ENCODE measurements at regions not wholly inside any gene's neighbourhood (a gene's known extent, or its start where the extent isn't known, plus 50 kb on each side); places are given as distances from the start of the nearest gene placed in this dataset.

- no peak for DNase-seq
Observed at GRCh38 chr7:41826641-41827040, 123.8 kb upstream of the INHBA start.

- DNase-seq: no peak
Observed at GRCh38 chr7:41825927-41826480, 123.1 kb upstream of the INHBA start.

- DNase-seq: no peak
Observed at GRCh38 chr7:41824284-41824683, 121.4 kb upstream of the INHBA start.

GRCh38 chr7:41822259-41822817 is 119.4 kb upstream of the INHBA start:
- DNase-seq: no peak

GRCh38 chr7:41821521-41822213 is 118.8 kb upstream of the INHBA start:
- DNase-seq: no peak

- DNase-seq: no peak
Observed at GRCh38 chr7:41820111-41820671, 117.3 kb upstream of the INHBA start.

GRCh38 chr7:41819645-41820044 is 116.8 kb upstream of the INHBA start:
- no peak for DNase-seq

- DNase-seq: no peak
Observed at GRCh38 chr7:41818765-41819398, 116.0 kb upstream of the INHBA start.

GRCh38 chr7:41817386-41817785 is 114.5 kb upstream of the INHBA start:
- peak; percentile 21 for DNase-seq

GRCh38 chr7:41816111-41816510 is 113.2 kb upstream of the INHBA start:
- DNase-seq: peak; percentile 18

GRCh38 chr7:41814888-41815287 is 112.0 kb upstream of the INHBA start:
- DNase-seq: no peak

GRCh38 chr7:41813286-41813685 is 110.4 kb upstream of the INHBA start:
- DNase-seq: no peak

GRCh38 chr7:41811941-41812340 is 109.1 kb upstream of the INHBA start:
- DNase-seq: no peak

GRCh38 chr7:41809940-41810576 is 107.2 kb upstream of the INHBA start:
- DNase-seq: no peak

- DNase-seq: no peak
Observed at GRCh38 chr7:41809529-41809939, 106.6 kb upstream of the INHBA start.

- no peak for DNase-seq
Observed at GRCh38 chr7:41809116-41809515, 106.2 kb upstream of the INHBA start.

GRCh38 chr7:41808541-41808940 is 105.7 kb upstream of the INHBA start:
- no peak for DNase-seq

- DNase-seq: no peak
Observed at GRCh38 chr7:41803569-41803968, 100.7 kb upstream of the INHBA start.

- DNase-seq: no peak
Observed at GRCh38 chr7:41796331-41796730, 93.4 kb upstream of the INHBA start.

GRCh38 chr7:41795276-41795833 is 92.5 kb upstream of the INHBA start:
- no peak for DNase-seq

GRCh38 chr7:41793556-41793955 is 90.7 kb upstream of the INHBA start:
- DNase-seq: no peak

- no peak for DNase-seq
Observed at GRCh38 chr7:41792120-41792519, 89.2 kb upstream of the INHBA start.

- DNase-seq: no peak
Observed at GRCh38 chr7:41788556-41788955, 85.7 kb upstream of the INHBA start.
